IMR-90 (cell line): ENCODE measurements at regions not wholly inside any gene's neighbourhood (a gene's known extent, or its start where the extent isn't known, plus 50 kb on each side); places are given as distances from the start of the nearest gene placed in this dataset.

Experiments used
- ATAC-seq: fragments of 200-7000 bp; cut with Tn5 transposase; 2 replicates; pipeline ENCODE4 v1.9.1; 2020; ENCODE audit warnings: low read depth, mild to moderate bottlenecking, moderate library complexity
- BruUV-seq: library from RNA; stranded (reverse); fragments of 400-500 nt; replicated peaks from 2 replicates; lab custom pipeline; 2021; lab: Mats Ljungman, UMichigan
- CTCF ChIA-PET: fragments of 300-600 bp; formaldehyde crosslinking; extraction: SDS; loops from one replicate; lab custom pipeline; 2021; ENCODE audit warnings: antibody characterized with exemption; lab: Yijun Ruan, JAX
- POLR2A ChIA-PET: fragments of 300-600 bp; sonication (Branson Sonifier 250); formaldehyde crosslinking; loops from one replicate; lab custom pipeline; 2022; ENCODE audit warnings: antibody characterized with exemption; ENCODE audit not compliant: unreplicated experiment; lab: Charles Lee
- DNase-seq: peaks from one replicate; pipeline ENCODE4 v3.0.0; 2013
- H2AFZ ChIP-seq: replicated peaks from 2 replicates; pipeline ENCODE3; 2013; ENCODE audit warnings: low read length, mild to moderate bottlenecking; ENCODE audit not compliant: poor library complexity
- H2AK5ac ChIP-seq: 2 replicates; pipeline ENCODE4 v1.6.1; 2013; ENCODE audit warnings: low read depth, low read length, inconsistent platforms
- H2AK9ac ChIP-seq: replicated peaks from 2 replicates; pipeline ENCODE3; 2013; ENCODE audit warnings: mild to moderate bottlenecking, low read depth, low read length, moderate library complexity; ENCODE audit not compliant: poor library complexity
- H2BK120ac ChIP-seq: 2 replicates; pipeline ENCODE4 v1.6.1; 2013; ENCODE audit warnings: low read depth, low read length, inconsistent platforms
- H2BK15ac ChIP-seq: 3 replicates; pipeline ENCODE4 v1.6.1; 2013; ENCODE audit warnings: low read depth, low read length, inconsistent platforms
- H2BK20ac ChIP-seq: 2 replicates; pipeline ENCODE4 v1.6.1; 2013; ENCODE audit warnings: low read depth, mild to moderate bottlenecking, inconsistent platforms, low read length, moderate library complexity
- H2BK5ac ChIP-seq: 2 replicates; pipeline ENCODE4 v1.6.1; 2013; ENCODE audit warnings: mild to moderate bottlenecking, low read depth, low read length, inconsistent platforms; ENCODE audit not compliant: poor library complexity, severe bottlenecking
- H3K14ac ChIP-seq: replicated peaks from 2 replicates; pipeline ENCODE4 v1.6.1; 2013; ENCODE audit warnings: low read depth, low read length, inconsistent platforms
- H3K18ac ChIP-seq: 2 replicates; pipeline ENCODE4 v1.6.1; 2013; ENCODE audit warnings: low read depth, low read length, control low read depth
- H3K23ac ChIP-seq: 2 replicates; pipeline ENCODE4 v1.6.1; 2013; ENCODE audit warnings: low read depth, low read length, inconsistent platforms
- H3K27ac ChIP-seq: 2 replicates; pipeline ENCODE4 v1.5.1; 2013; ENCODE audit warnings: mild to moderate bottlenecking, control low read depth, low read length; ENCODE audit not compliant: insufficient read depth
- H3K27me3 ChIP-seq: 2 replicates; pipeline ENCODE4 v1.6.1; 2013; ENCODE audit warnings: low read length; ENCODE audit not compliant: control insufficient read depth, insufficient read depth
- H3K36me3 ChIP-seq: 2 replicates; pipeline ENCODE4 v1.6.1; 2013; ENCODE audit warnings: low read length, mixed read lengths; ENCODE audit not compliant: control insufficient read depth, insufficient read depth
- H3K4ac ChIP-seq: 2 replicates; pipeline ENCODE4 v1.6.1; 2013; ENCODE audit warnings: low read depth, low read length, inconsistent platforms
- H3K4me1 ChIP-seq: 2 replicates; pipeline ENCODE4 v1.6.1; 2013; ENCODE audit warnings: low read length, mixed read lengths; ENCODE audit not compliant: control insufficient read depth, insufficient read depth
- H3K4me2 ChIP-seq: 2 replicates; pipeline ENCODE4 v1.6.1; 2013; ENCODE audit warnings: low read depth, mild to moderate bottlenecking, control low read depth, low read length, moderate library complexity
- H3K4me3 ChIP-seq: 2 replicates; pipeline ENCODE4 v1.5.1; 2013; ENCODE audit warnings: low read depth, mild to moderate bottlenecking, control low read depth, low read length, moderate library complexity; ENCODE audit not compliant: insufficient read depth
- H3K56ac ChIP-seq: 2 replicates; pipeline ENCODE4 v1.6.1; 2013; ENCODE audit warnings: low read length, inconsistent platforms; ENCODE audit not compliant: insufficient read depth; ENCODE audit errors: extremely low read depth
- H3K79me1 ChIP-seq, 2 experiments: 2 replicates each; pipeline ENCODE4 v1.6.1; 2013; ENCODE audit warnings: low read length in 2 of 2, inconsistent platforms in 1 of 2, low read depth in 1 of 2
- H3K9ac ChIP-seq: 2 replicates; pipeline ENCODE4 v1.6.1; 2013; ENCODE audit warnings: low read depth, low read length, control low read depth
- H3K9me1 ChIP-seq: 2 replicates; pipeline ENCODE4 v1.6.1; 2013; ENCODE audit warnings: low read length, inconsistent platforms; ENCODE audit not compliant: insufficient read depth
- H3K9me3 ChIP-seq: 2 replicates; pipeline ENCODE4 v1.6.1; 2013; ENCODE audit warnings: low read length; ENCODE audit not compliant: control insufficient read depth, insufficient read depth
- H4K20me1 ChIP-seq: 2 replicates; pipeline ENCODE4 v1.6.1; 2013; ENCODE audit warnings: low read length, inconsistent platforms; ENCODE audit not compliant: insufficient read depth
- H4K5ac ChIP-seq: 2 replicates; pipeline ENCODE4 v1.6.1; 2013; ENCODE audit warnings: mild to moderate bottlenecking, low read depth, low read length, control low read depth
- H4K8ac ChIP-seq, 2 experiments: 2 replicates each; pipeline ENCODE4 v1.6.1; 2013; ENCODE audit warnings: low read depth in 2 of 2, low read length in 2 of 2, control low read depth in 1 of 2, inconsistent platforms in 1 of 2
- H4K91ac ChIP-seq: 2 replicates; pipeline ENCODE4 v1.6.1; 2013; ENCODE audit warnings: low read depth, low read length, inconsistent platforms; ENCODE audit not compliant: insufficient read depth
- BHLHE40 ChIP-seq: fragments of 150-350 bp; IDR thresholded peaks from 2 replicates; pipeline ENCODE4 v1.6.1; 2016; ENCODE audit warnings: mild to moderate bottlenecking, low read depth, low read length
- CEBPB ChIP-seq: IDR thresholded peaks from 2 replicates; pipeline ENCODE4 v1.6.1; 2012; ENCODE audit warnings: low read depth, low read length, improper control_type of control experiment
- CTCF ChIP-seq: conservative IDR thresholded peaks from 2 replicates; pipeline ENCODE4 v1.5.1; 2012; ENCODE audit warnings: mild to moderate bottlenecking, low read depth, low read length, improper control_type of control experiment
- ELK1 ChIP-seq: fragments of 150-350 bp; IDR thresholded peaks from 2 replicates; pipeline ENCODE4 v1.6.1; 2016; ENCODE audit warnings: low read depth, mild to moderate bottlenecking, low read length, moderate library complexity, borderline replicate concordance
- FOS ChIP-seq: fragments of 150-350 bp; IDR thresholded peaks from 2 replicates; pipeline ENCODE4 v1.6.1; 2016; ENCODE audit warnings: low read depth, low read length
- MAFK ChIP-seq: IDR thresholded peaks from 2 replicates; pipeline ENCODE4 v1.6.1; 2012; ENCODE audit warnings: low read depth, low read length, improper control_type of control experiment
- MAZ ChIP-seq: IDR thresholded peaks from 2 replicates; pipeline ENCODE4 v1.6.1; 2012; ENCODE audit warnings: low read depth, mild to moderate bottlenecking, low read length, improper control_type of control experiment, moderate library complexity, borderline replicate concordance
- MXI1 ChIP-seq: IDR thresholded peaks from 2 replicates; pipeline ENCODE4 v1.6.1; 2012; ENCODE audit warnings: low read depth, mild to moderate bottlenecking, low read length, moderate library complexity, borderline replicate concordance
- NFE2L2 ChIP-seq: fragments of 150-350 bp; IDR thresholded peaks from 2 replicates; pipeline ENCODE4 v1.6.1; 2016; ENCODE audit warnings: low read depth, mild to moderate bottlenecking, low read length
- POLR2A ChIP-seq: IDR thresholded peaks from 2 replicates; pipeline ENCODE4 v1.6.1; 2012; ENCODE audit warnings: mild to moderate bottlenecking, low read depth, low read length
- RAD21 ChIP-seq: IDR thresholded peaks from 2 replicates; pipeline ENCODE4 v1.6.1; 2012; ENCODE audit warnings: low read length, improper control_type of control experiment
- RCOR1 ChIP-seq: IDR thresholded peaks from 2 replicates; pipeline ENCODE4 v1.6.1; 2012; ENCODE audit warnings: mild to moderate bottlenecking, low read length, improper control_type of control experiment; ENCODE audit not compliant: insufficient replicate concordance
- RFX5 ChIP-seq: IDR thresholded peaks from 2 replicates; pipeline ENCODE4 v1.8.0; 2012; ENCODE audit warnings: low read depth, mild to moderate bottlenecking, low read length, moderate library complexity
- SMC3 ChIP-seq: fragments of 150-350 bp; IDR thresholded peaks from 2 replicates; pipeline ENCODE4 v1.6.1; 2016; ENCODE audit warnings: low read depth, mild to moderate bottlenecking, antibody characterized with exemption, low read length, moderate library complexity
- USF2 ChIP-seq: fragments of 150-350 bp; IDR thresholded peaks from 2 replicates; pipeline ENCODE4 v1.6.1; 2017; ENCODE audit warnings: mild to moderate bottlenecking, antibody characterized with exemption, low read length, low read depth
- dilution Hi-C: fragments of 300-500 bp; cut with HindIII; formaldehyde crosslinking; loops from one replicate; pipeline ENCODE4 v1.14.3; 2018; ENCODE audit warnings: low sequenced_read_pairs; ENCODE audit not compliant: unreplicated experiment
- in situ Hi-C: fragments of 300-500 bp; cut with MboI; formaldehyde crosslinking; loops from 3 replicates; pipeline ENCODE4 v1.14.3; 2019; ENCODE audit warnings: low sequenced_read_pairs, inconsistent platforms, mixed read lengths
- intact Hi-C: fragments of 100-400 bp; cut with micrococcal nuclease; formaldehyde crosslinking; loops from 2 replicates; pipeline ENCODE4 v1.10.0; 2022

GRCh38 chr4:18250564-18250963 is 229.0 kb upstream of the LCORL start:
- no peaks in the 10 kb centered on the region for H4K20me1 ChIP-seq
- no peak overlapping the region for H2BK120ac ChIP-seq
- H3K9ac ChIP-seq: no peak overlapping the region
- intact Hi-C loops: no loop called here
- no peaks in the 10 kb centered on the region for H3K9me1 ChIP-seq
- ChIA-PET CTCF (no interaction called here), POLR2A (no interaction called here)
- dilution Hi-C loops: no loop called here
- ATAC-seq (no peak), DNase-seq (no peak)
- H3K23ac ChIP-seq: no peak overlapping the region
- no peak overlapping the region for H2AK9ac ChIP-seq
- H3K4ac ChIP-seq: no peak overlapping the region
- H2BK5ac ChIP-seq: no peak overlapping the region
- no peak overlapping the region for H2AK5ac ChIP-seq
- peaks cover 4% of the 10 kb centered on the region; the same call in 1 of the 2 replicates for H3K9me3 ChIP-seq
- in situ Hi-C loops: no loop called here
- H2BK15ac ChIP-seq: no peak overlapping the region
- no peak overlapping the region for H3K14ac ChIP-seq
- TF ChIP-seq RCOR1 (no peak), MXI1 (no peak), SMC3 (no peak), NFE2L2 (no peak), MAFK (no peak), FOS (no peak), BHLHE40 (no peak), RFX5 (no peak), CTCF (no peak), USF2 (no peak), ELK1 (no peak), MAZ (no peak), CEBPB (no peak), POLR2A (no peak), RAD21 (no peak)
- no peak overlapping the region for H3K18ac ChIP-seq
- H3K4me1 ChIP-seq: no peaks in the 10 kb centered on the region
- H3K79me1 ChIP-seq: no peaks in the 10 kb centered on the region
- H4K5ac ChIP-seq: no peak overlapping the region
- H2AFZ ChIP-seq: no peak overlapping the region
- H3K56ac ChIP-seq: no peak overlapping the region
- no peak overlapping the region for H3K27ac ChIP-seq
- H4K8ac ChIP-seq: no peak overlapping the region
- no peaks in the 10 kb centered on the region for H3K36me3 ChIP-seq
- no peak overlapping the region for H4K91ac ChIP-seq
- H2BK20ac ChIP-seq: no peak overlapping the region
- BruUV-seq: no TSS peak
- H3K27me3 ChIP-seq: no peaks in the 10 kb centered on the region
- H3K4me2 ChIP-seq: no peak overlapping the region
- H3K4me3 ChIP-seq: no peak overlapping the region
